ENCODE measurements at regions not wholly inside any gene's neighbourhood (a gene's known extent, or its start where the extent isn't known, plus 50 kb on each side); places are given as distances from the start of the nearest gene placed in this dataset.

- DNase-seq: peak; percentile 75 to 97 (median 95)
Observed at GRCh38 chr6:110537208-110538123, 61.1 kb upstream of the SLC22A16 start.

- DNase-seq: peak in 1 of 3 donors; percentile 41
Observed at GRCh38 chr6:110534731-110535492, 58.5 kb upstream of the SLC22A16 start.

- DNase-seq: no peak
Observed at GRCh38 chr6:110532431-110532830, 56.0 kb upstream of the SLC22A16 start.

- DNase-seq: no peak
Observed at GRCh38 chr6:110530671-110531070, 54.3 kb upstream of the SLC22A16 start.

DNA sequence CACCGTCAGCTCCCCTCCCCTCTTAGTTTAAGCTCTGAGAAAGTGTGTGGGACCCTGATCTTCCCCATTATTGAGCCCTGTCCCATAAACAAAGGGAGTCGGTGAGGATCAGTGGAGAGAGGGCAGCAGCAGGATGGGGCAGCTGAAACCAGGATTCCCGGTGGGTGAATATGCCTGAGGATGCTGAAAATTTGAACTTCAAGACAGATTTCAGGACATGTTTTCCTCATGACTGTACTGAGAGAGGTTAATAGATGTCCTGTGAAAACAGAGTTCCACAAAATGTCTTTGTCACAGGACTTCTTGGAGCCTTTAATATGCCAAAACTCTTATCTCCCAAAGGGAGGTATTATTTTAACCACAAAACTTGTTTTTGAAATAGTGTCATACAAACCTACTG lies 53.5 kb upstream of the SLC22A16 start:
- DNase-seq: no peak

GRCh38 chr6:110529355-110529754 lies 52.9 kb upstream of the SLC22A16 start:
- DNase-seq: peak; percentile 35 to 49 (median 47)

GRCh38 chr6:110528930-110529325 lies 52.5 kb upstream of the SLC22A16 start:
- DNase-seq: no peak

- peak; percentile 79 to 87 (median 85) for DNase-seq
Observed at GRCh38 chr6:110528101-110528929, 51.9 kb upstream of the SLC22A16 start.

DNA sequence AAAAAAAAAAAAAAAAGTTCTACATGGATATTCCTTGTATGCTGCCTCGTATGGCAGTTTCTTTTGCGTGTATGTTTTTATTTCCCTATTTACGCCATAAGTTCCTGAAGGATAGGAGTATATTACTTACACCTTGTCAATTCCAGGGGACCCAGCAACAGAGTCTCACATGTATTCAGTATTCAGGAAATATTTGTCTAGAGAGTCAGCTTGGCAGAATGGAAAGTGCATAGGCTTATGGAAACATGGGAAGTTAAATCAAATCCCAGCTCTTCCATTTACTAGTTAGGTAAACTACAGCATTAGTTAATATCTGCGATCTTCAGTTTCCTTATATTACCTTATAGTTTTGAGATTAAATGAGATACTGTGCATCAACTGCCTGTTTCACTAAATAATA lies 51.1 kb upstream of the SLC22A16 start:
- DNase-seq: no peak

- peak in 2 of 3 donors; percentile 52 to 59 for DNase-seq
Observed at GRCh38 chr6:110526726-110527125, 50.3 kb upstream of the SLC22A16 start.

Measured in suppressor macrophage treated with lipopolysaccharide for 1 hour (primary cell).